Natural killer cell (primary cell): ENCODE measurements at regions not wholly inside any gene's neighbourhood (a gene's known extent, or its start where the extent isn't known, plus 50 kb on each side); places are given as distances from the start of the nearest gene placed in this dataset.

ENCODE experiments used
- ATAC-seq, 3 donors: fragments of 150-1000 bp in 2 of 3; fragments of 200-7000 bp in 1 of 3; cut with Tn5 transposase; 1 replicate in 1 of 3; 2 replicates in 2 of 3; pipeline ENCODE4 v1.10.0; 2021; ENCODE audit warnings: mild to moderate bottlenecking in 2 of 3, moderate library complexity in 2 of 3
- DNase-seq, 2 donors: peaks; one replicate each; pipeline versions ENCODE4 v3.0.0 to v3.0.0-alpha.2; 2013 to 2021; ENCODE audit warnings: mixed read lengths in 1 of 2
- H3K27ac ChIP-seq: one replicate; pipeline ENCODE4 v1.5.1; 2013; ENCODE audit warnings: mild to moderate bottlenecking, low read length
- H3K27me3 ChIP-seq: one replicate; pipeline ENCODE4 v1.6.1; 2013; ENCODE audit warnings: low read length; ENCODE audit not compliant: control insufficient read depth, insufficient read depth
- H3K36me3 ChIP-seq: one replicate; pipeline ENCODE4 v1.6.1; 2013; ENCODE audit warnings: low read length; ENCODE audit not compliant: control insufficient read depth, insufficient read depth
- H3K4me1 ChIP-seq: one replicate; pipeline ENCODE4 v1.6.1; 2013; ENCODE audit warnings: low read length; ENCODE audit not compliant: control insufficient read depth, insufficient read depth
- H3K4me3 ChIP-seq: one replicate; pipeline ENCODE4 v1.5.1; 2013; ENCODE audit warnings: low read length
- H3K9me3 ChIP-seq: one replicate; pipeline ENCODE4 v1.6.1; 2013; ENCODE audit warnings: low read length; ENCODE audit not compliant: control insufficient read depth, insufficient read depth
- H3K27ac Mint-ChIP-seq, 2 donors: one replicate each; pipeline ENCODE4 v1.8.0; 2022; ENCODE audit warnings: mild to moderate bottlenecking in 2 of 2, mixed read lengths in 2 of 2, moderate library complexity in 1 of 2
- H3K27me3 Mint-ChIP-seq, 2 donors: one replicate each; pipeline ENCODE4 v1.8.0; 2022; ENCODE audit warnings: low read depth in 2 of 2, mixed read lengths in 2 of 2
- H3K36me3 Mint-ChIP-seq: one replicate; pipeline ENCODE4 v1.8.0; 2022; ENCODE audit warnings: mixed read lengths
- H3K4me1 Mint-ChIP-seq, 2 donors: one replicate each; pipeline ENCODE4 v1.8.0; 2022; ENCODE audit warnings: mixed read lengths in 2 of 2
- H3K4me3 Mint-ChIP-seq: one replicate; pipeline ENCODE4 v1.8.0; 2022; ENCODE audit warnings: mild to moderate bottlenecking, moderate library complexity, mixed read lengths
- H3K9me3 Mint-ChIP-seq, 2 donors: one replicate each; pipeline ENCODE4 v1.8.0; 2022; ENCODE audit warnings: mixed read lengths in 2 of 2
- CTCF ChIP-seq: fragments of 200-600 bp; IDR thresholded peaks from one replicate; pipeline ENCODE4 v1.8.0; 2022; ENCODE audit warnings: antibody characterized with exemption
- WGBS: methylation state at CpG from one replicate; pipeline ENCODE4 v1.1.7; 2013; ENCODE audit warnings: missing lambda C conversion rate; ENCODE audit not compliant: insufficient coverage; 5-methylcytosine and 5-hydroxymethylcytosine counted together
- intact Hi-C: fragments of 100-400 bp; cut with micrococcal nuclease; formaldehyde crosslinking; loops from one replicate; pipeline ENCODE4 v1.14.2; 2022

GRCh38 chr5:124521461-124522230, 224.8 kb downstream of the ZNF608 start:
- 94% methylated on average over 32 of the region's 34 CpGs for WGBS

GRCh38 chr5:124519396-124519795, 227.0 kb downstream of the ZNF608 start:
- 19% methylated on average over 2 of the region's 2 CpGs for WGBS
- intact Hi-C loops, result no loop called here
- H3K4me1 Mint-ChIP-seq, result peaks cover 0 to 5% of the 10 kb centered on the region in 2 donors

More at GRCh38 chr5:124521461-124522230, 224.8 kb downstream of the ZNF608 start:
- Histone ChIP-seq H3K27me3 (no peaks in the 10 kb centered on the region), H3K9me3 (no peaks in the 10 kb centered on the region), H3K4me3 (no peak overlapping the region), H3K27ac (no peak overlapping the region), H3K4me1 (no peaks in the 10 kb centered on the region), H3K36me3 (no peaks in the 10 kb centered on the region)
- TF ChIP-seq CTCF, result no peak
- intact Hi-C loops, result no loop called here
- ATAC-seq, result no peak
- H3K27me3 Mint-ChIP-seq, result peaks cover 16 to 36% of the 10 kb centered on the region in 2 donors
- H3K36me3 Mint-ChIP-seq, result no peaks in the 10 kb centered on the region
- no peaks in the 10 kb centered on the region for H3K9me3 Mint-ChIP-seq
- H3K4me3 Mint-ChIP-seq, result no peak overlapping the region
- H3K27ac Mint-ChIP-seq, result no peak overlapping the region
- peaks cover 0 to 5% of the 10 kb centered on the region in 2 donors for H3K4me1 Mint-ChIP-seq
- no peak for DNase-seq

GRCh38 chr5:124516567-124516966, 229.9 kb downstream of the ZNF608 start:
- Histone ChIP-seq H3K27ac (no peak overlapping the region), H3K27me3 (no peaks in the 10 kb centered on the region), H3K4me3 (no peak overlapping the region), H3K9me3 (no peaks in the 10 kb centered on the region), H3K36me3 (no peaks in the 10 kb centered on the region), H3K4me1 (no peaks in the 10 kb centered on the region)
- ATAC-seq, result no peak
- no peak for DNase-seq
- no peak for TF ChIP-seq CTCF
- 87% methylated on average over 1 of the region's 2 CpGs for WGBS
- Mint-ChIP-seq H3K4me3 (no peak overlapping the region), H3K27me3 (peaks cover 0 to 17% of the 10 kb centered on the region in 2 donors), H3K36me3 (no peaks in the 10 kb centered on the region), H3K9me3 (no peaks in the 10 kb centered on the region), H3K4me1 (no peaks in the 10 kb centered on the region), H3K27ac (no peak overlapping the region)
- intact Hi-C loops, result no loop called here

More at GRCh38 chr5:124519396-124519795, 227.0 kb downstream of the ZNF608 start:
- Histone ChIP-seq H3K4me3 (no peak overlapping the region), H3K36me3 (no peaks in the 10 kb centered on the region), H3K4me1 (no peaks in the 10 kb centered on the region), H3K27me3 (no peaks in the 10 kb centered on the region), H3K9me3 (no peaks in the 10 kb centered on the region), H3K27ac (no peak overlapping the region)
- Mint-ChIP-seq H3K36me3 (no peaks in the 10 kb centered on the region), H3K4me3 (no peak overlapping the region), H3K27me3 (peaks cover 10 to 22% of the 10 kb centered on the region in 2 donors), H3K9me3 (no peaks in the 10 kb centered on the region), H3K27ac (no peak overlapping the region)
- DNase-seq (no peak), ATAC-seq (no peak)
- no peak for TF ChIP-seq CTCF
